NB4 (cell line): ENCODE measurements at regions not wholly inside any gene's neighbourhood (a gene's known extent, or its start where the extent isn't known, plus 50 kb on each side); places are given as distances from the start of the nearest gene placed in this dataset.

Experiments
- POLR2A ChIP-seq: IDR thresholded peaks from 2 replicates; pipeline ENCODE4 v1.6.1; 2011; ENCODE audit warnings: mild to moderate bottlenecking; ENCODE audit not compliant: insufficient read length; ENCODE audit errors: extremely low read depth
- TF ChIP-seq, protein P1 (sequence below): IDR thresholded peaks from one replicate; pipeline ENCODE4 v1.5.1; 2012; ENCODE audit warnings: low read depth, low read length

DNA sequence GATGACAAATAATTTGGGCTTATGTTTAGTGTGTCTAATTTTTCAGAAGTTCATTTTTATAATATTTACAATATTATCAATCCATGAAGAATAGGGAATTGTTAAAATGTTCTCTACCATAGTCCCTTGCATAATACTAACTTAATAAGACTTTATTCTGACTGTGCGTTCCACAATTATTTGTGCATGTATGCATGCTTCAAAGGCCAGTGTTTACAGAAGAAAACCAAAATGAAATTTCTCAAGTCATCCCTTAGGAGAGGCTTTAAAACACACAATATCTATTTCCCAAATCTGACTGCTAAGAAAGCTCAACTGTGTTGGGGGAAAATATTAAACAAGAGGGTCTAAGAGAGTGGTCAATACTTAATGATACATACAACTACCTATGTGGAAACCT lies 226.3 kb upstream of the ANKRD50 start:
- TF ChIP-seq, protein P1, sequence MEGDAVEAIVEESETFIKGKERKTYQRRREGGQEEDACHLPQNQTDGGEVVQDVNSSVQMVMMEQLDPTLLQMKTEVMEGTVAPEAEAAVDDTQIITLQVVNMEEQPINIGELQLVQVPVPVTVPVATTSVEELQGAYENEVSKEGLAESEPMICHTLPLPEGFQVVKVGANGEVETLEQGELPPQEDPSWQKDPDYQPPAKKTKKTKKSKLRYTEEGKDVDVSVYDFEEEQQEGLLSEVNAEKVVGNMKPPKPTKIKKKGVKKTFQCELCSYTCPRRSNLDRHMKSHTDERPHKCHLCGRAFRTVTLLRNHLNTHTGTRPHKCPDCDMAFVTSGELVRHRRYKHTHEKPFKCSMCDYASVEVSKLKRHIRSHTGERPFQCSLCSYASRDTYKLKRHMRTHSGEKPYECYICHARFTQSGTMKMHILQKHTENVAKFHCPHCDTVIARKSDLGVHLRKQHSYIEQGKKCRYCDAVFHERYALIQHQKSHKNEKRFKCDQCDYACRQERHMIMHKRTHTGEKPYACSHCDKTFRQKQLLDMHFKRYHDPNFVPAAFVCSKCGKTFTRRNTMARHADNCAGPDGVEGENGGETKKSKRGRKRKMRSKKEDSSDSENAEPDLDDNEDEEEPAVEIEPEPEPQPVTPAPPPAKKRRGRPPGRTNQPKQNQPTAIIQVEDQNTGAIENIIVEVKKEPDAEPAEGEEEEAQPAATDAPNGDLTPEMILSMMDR: no peak
- TF ChIP-seq POLR2A: no peak
